GM10266 (cell line): ENCODE measurements at regions not wholly inside any gene's neighbourhood (a gene's known extent, or its start where the extent isn't known, plus 50 kb on each side); places are given as distances from the start of the nearest gene placed in this dataset.

Experiments used
- DNase-seq: peaks from one replicate; pipeline ENCODE4 v3.0.0; 2012; ENCODE audit errors: extremely low spot score
- TF ChIP-seq, protein P1 (sequence below): IDR thresholded peaks from 2 replicates; pipeline ENCODE4 v1.5.1; 2012; ENCODE audit warnings: mild to moderate bottlenecking, low read depth; ENCODE audit not compliant: control insufficient read depth, insufficient read depth; ENCODE audit errors: missing control alignments

GRCh38 chr18:10033016-10033399, 119.2 kb downstream of the VAPA start:
- TF ChIP-seq, protein P1, sequence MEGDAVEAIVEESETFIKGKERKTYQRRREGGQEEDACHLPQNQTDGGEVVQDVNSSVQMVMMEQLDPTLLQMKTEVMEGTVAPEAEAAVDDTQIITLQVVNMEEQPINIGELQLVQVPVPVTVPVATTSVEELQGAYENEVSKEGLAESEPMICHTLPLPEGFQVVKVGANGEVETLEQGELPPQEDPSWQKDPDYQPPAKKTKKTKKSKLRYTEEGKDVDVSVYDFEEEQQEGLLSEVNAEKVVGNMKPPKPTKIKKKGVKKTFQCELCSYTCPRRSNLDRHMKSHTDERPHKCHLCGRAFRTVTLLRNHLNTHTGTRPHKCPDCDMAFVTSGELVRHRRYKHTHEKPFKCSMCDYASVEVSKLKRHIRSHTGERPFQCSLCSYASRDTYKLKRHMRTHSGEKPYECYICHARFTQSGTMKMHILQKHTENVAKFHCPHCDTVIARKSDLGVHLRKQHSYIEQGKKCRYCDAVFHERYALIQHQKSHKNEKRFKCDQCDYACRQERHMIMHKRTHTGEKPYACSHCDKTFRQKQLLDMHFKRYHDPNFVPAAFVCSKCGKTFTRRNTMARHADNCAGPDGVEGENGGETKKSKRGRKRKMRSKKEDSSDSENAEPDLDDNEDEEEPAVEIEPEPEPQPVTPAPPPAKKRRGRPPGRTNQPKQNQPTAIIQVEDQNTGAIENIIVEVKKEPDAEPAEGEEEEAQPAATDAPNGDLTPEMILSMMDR, result no peak
- no peak for DNase-seq

DNA sequence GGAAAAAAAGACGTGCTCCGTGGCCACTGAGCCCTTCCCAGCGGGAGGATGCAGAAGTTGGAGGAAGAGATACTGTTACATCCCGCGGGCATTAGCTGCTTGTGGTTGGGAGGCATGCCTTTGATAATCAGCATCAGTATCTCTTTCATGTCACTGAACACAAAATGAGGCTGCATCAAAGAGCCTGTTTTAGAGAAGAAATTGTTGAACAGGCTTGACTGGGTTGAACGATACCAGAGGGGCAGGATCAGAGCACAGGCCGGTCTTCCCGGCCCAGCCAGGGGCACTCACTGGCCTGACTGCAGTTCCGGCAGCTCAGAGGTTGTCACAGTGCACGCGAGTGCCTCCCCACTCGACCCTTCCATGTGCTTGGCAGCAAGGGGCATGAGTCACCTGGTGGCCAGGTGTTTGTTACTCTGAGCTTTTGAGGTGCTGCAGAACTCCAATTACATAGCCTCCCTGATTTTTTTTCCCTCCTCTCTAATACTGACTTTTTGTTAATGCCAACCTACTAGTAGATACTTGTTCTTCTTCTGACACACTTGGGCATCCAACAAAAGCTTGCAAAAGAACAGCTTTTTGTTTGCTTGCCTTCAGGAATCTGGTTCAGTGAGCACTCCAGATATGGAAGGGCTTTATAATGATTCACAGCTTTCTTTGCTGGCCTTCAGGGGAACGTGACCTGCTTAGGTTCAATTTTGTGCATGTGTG, 121.6 kb downstream of the VAPA start:
- TF ChIP-seq, protein P1, result no peak
- DNase-seq, result no peak

GRCh38 chr18:10036479-10036878, 122.7 kb downstream of the VAPA start:
- DNase-seq, result no peak
- TF ChIP-seq, protein P1, result no peak

GRCh38 chr18:10037181-10037580, 123.4 kb downstream of the VAPA start:
- TF ChIP-seq, protein P1, result no peak
- DNase-seq, result no peak

DNA sequence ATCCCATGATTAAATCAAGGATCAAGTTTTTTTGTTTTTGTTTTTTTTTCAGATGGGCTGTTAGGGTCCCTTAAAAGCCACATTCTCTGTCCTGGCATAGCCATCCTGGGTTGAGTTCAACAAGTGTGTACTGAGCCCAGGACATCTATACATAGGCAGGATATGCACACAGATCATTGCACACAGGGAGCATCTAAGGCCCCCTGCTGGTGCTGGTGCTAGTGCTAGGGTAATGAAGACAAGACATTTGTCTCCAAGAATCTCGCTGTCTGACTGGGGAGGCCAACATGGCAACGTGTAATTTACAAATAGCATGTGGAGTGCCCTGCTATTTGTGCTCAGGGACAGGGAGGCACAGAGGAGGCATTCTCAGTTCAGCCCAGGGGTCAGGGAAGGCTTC, 124.5 kb downstream of the VAPA start:
- DNase-seq, result no peak
- TF ChIP-seq, protein P1, result no peak

DNA sequence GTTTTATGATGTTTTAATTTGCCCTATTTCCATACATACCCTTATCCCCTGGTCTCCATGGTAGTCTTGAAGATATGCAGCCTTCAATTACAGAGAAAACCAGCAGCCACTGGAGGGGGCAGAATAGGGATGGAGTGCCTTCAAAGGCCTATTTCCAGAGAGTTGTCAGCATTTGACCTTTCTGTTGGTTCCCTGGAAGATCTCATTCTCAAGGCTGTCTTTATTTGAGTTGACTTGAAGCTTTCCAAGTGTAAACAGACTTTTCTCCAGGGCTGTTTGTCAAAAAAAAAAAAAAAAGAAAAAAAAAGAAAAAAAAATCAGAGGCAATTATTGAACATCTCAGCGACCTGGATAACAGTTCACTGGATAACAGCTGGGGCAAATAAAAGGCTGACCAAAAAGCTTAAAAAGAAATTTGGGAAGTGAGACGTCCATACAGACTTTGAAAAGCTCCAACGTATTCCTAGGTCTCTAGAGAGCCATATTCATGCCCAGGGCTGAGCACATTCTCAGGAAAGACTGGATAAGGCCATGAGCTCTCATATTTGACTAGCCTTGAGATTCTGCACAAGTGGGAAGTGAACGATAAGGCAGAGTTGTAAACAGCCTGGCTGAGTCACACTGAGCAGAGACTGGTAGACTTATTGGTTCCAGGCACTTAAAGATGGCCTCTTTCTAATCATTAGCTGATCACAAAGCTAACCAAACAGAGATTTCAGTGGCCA, 126.6 kb downstream of the VAPA start:
- TF ChIP-seq, protein P1, result no peak
- DNase-seq, result no peak

DNA sequence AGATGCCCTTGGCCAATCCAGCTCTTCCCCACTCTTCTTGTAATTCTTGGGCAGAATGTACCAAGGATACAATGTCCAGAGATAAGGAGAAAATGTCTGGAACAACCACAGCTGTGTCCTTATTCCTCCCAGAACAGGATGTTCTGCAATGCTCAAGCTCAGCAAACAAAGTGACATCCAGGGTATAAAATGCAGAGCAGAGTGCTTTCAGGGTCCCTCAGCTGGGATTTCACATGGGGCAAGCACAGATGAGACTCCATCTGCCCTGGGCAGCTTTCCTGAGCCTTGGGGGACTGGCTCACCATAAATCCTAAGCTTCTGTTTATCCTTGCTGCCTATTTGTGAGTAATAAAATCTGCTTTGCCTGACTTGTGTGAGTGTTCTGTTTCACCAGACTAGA, 127.4 kb downstream of the VAPA start:
- TF ChIP-seq, protein P1, result no peak
- no peak for DNase-seq
